HCT116 (cell line): ENCODE measurements at regions not wholly inside any gene's neighbourhood (a gene's known extent, or its start where the extent isn't known, plus 50 kb on each side); places are given as distances from the start of the nearest gene placed in this dataset.

Experiments
- ATAC-seq: fragments of 200-7000 bp; cut with Tn5 transposase; 2 replicates; pipeline ENCODE4 v1.9.1; 2020; ENCODE audit warnings: mild to moderate bottlenecking, moderate library complexity
- BruUV-seq: library from RNA; stranded (reverse); fragments of 400-500 nt; replicated peaks from 2 replicates; lab custom pipeline; 2021; lab: Mats Ljungman, UMichigan
- CTCF ChIA-PET: fragments of 300-600 bp; sonication (Branson Sonifier 250); formaldehyde crosslinking; loops from one replicate; lab custom pipeline; 2021; ENCODE audit warnings: antibody characterized with exemption; lab: Charles Lee
- POLR2A ChIA-PET: fragments of 300-600, 350-600 bp; sonication (Branson Sonifier 250); formaldehyde crosslinking; loops from one replicate; lab custom pipeline; 2021; ENCODE audit warnings: antibody characterized with exemption; lab: Charles Lee
- RAD21 ChIA-PET, 2 experiments: fragments of 300-600 bp; sonication (Branson Sonifier 250); formaldehyde crosslinking; loops; one replicate each; lab custom pipeline; 2023; ENCODE audit warnings: low total read pairs in 2 of 2; ENCODE audit not compliant: uncharacterized antibody in 2 of 2, unreplicated experiment in 2 of 2, low non-redundant PET in 1 of 2; lab: Charles Lee
- DNase-seq: peaks from one replicate; pipeline ENCODE4 v3.0.0-alpha.2; 2010; ENCODE audit warnings: low read depth, low spot score
- H2AFZ ChIP-seq: fragments of 200-600 bp; shearing (Covaris generic), sonication (generic); 2 replicates; pipeline ENCODE4 v1.6.1; 2017; ENCODE audit warnings: low read depth, mixed run types, mixed read lengths, antibody characterized with exemption, low read length; ENCODE audit not compliant: poor library complexity, severe bottlenecking
- H3K27ac ChIP-seq: 2 replicates; pipeline ENCODE4 v1.5.1; 2012; ENCODE audit warnings: low read depth, low read length
- H3K27me3 ChIP-seq: fragments of 200-600 bp; sonication (generic); 2 replicates; pipeline ENCODE4 v1.6.1; 2016; ENCODE audit warnings: mixed run types, low read length, mixed read lengths; ENCODE audit not compliant: insufficient read depth
- H3K36me3 ChIP-seq, 2 experiments: fragments of 200-500 bp in 1 of 2; fragments of 200-600 bp in 1 of 2; sonication (Bioruptor generic) in 1 of 2; sonication (generic) in 1 of 2; 2 replicates each; pipeline versions ENCODE4 v1.5.1 to v1.6.1; 2014 to 2016; ENCODE audit warnings: low read length in 2 of 2, inconsistent platforms in 1 of 2, mixed read lengths in 1 of 2, mixed run types in 1 of 2; ENCODE audit not compliant: insufficient read depth in 2 of 2, control insufficient read depth in 1 of 2
- H3K4me1 ChIP-seq, 2 experiments: fragments of 200-600 bp in 1 of 2; sonication (generic) in 1 of 2; 2 replicates each; pipeline versions ENCODE4 v1.5.1 to v1.6.1; 2012 to 2017; ENCODE audit warnings: low read length in 2 of 2, inconsistent platforms in 1 of 2, mild to moderate bottlenecking in 1 of 2, mixed read lengths in 1 of 2, mixed run types in 1 of 2, moderate library complexity in 1 of 2; ENCODE audit not compliant: insufficient read depth in 2 of 2, control insufficient read depth in 1 of 2
- H3K4me2 ChIP-seq: fragments of 200-600 bp; sonication (generic); 2 replicates; pipeline ENCODE4 v1.6.1; 2017; ENCODE audit warnings: mixed run types, low read length, mixed read lengths
- H3K4me3 ChIP-seq, 2 experiments: fragments of 200-600 bp in 1 of 2; sonication (generic) in 1 of 2; replicated peaks in 1 of 2; 2 replicates each; pipeline ENCODE4 v1.5.1; 2011 to 2016; ENCODE audit warnings: low read length in 2 of 2, control low read depth in 1 of 2, low read depth in 1 of 2, mild to moderate bottlenecking in 1 of 2, mixed read lengths in 1 of 2, mixed run types in 1 of 2
- H3K79me2 ChIP-seq: fragments of 200-600 bp; sonication (generic); 2 replicates; pipeline ENCODE4 v1.6.1; 2017; ENCODE audit warnings: mild to moderate bottlenecking, mixed run types, low read length, moderate library complexity, mixed read lengths; ENCODE audit not compliant: insufficient read depth
- H3K9ac ChIP-seq: fragments of 200-600 bp; sonication (generic); 2 replicates; pipeline ENCODE4 v1.6.1; 2016; ENCODE audit warnings: low read length, mixed read lengths
- H3K9me2 ChIP-seq: fragments of 200-600 bp; sonication (generic), shearing (Covaris generic); 2 replicates; pipeline ENCODE4 v1.6.1; 2017; ENCODE audit warnings: mixed run types, mild to moderate bottlenecking, moderate library complexity; ENCODE audit not compliant: insufficient read depth
- H3K9me3 ChIP-seq, 2 experiments: fragments of 200-500 bp in 1 of 2; fragments of 200-600 bp in 1 of 2; sonication (Bioruptor generic) in 1 of 2; sonication (generic) in 1 of 2; 2 replicates each; pipeline ENCODE4 v1.6.1; 2014 to 2017; ENCODE audit warnings: low read length in 2 of 2, mixed read lengths in 2 of 2, inconsistent platforms in 1 of 2, low read depth in 1 of 2, mild to moderate bottlenecking in 1 of 2, mixed run types in 1 of 2, moderate library complexity in 1 of 2; ENCODE audit not compliant: control insufficient read depth in 1 of 2, insufficient read depth in 1 of 2
- H4K20me1 ChIP-seq: fragments of 200-600 bp; sonication (generic), shearing (Covaris generic); 2 replicates; pipeline ENCODE4 v1.6.1; 2017; ENCODE audit warnings: mixed run types, mild to moderate bottlenecking, moderate library complexity; ENCODE audit not compliant: insufficient read depth
- EGR1 ChIP-seq: IDR thresholded peaks from 2 replicates; pipeline ENCODE4 v1.6.1; 2012; ENCODE audit warnings: low read depth
- EZH2 ChIP-seq: fragments of 200-600 bp; sonication (generic); IDR thresholded peaks from 2 replicates; pipeline ENCODE4 v1.6.1; 2017; ENCODE audit warnings: antibody characterized with exemption, mixed run types
- JUND ChIP-seq: IDR thresholded peaks from 2 replicates; pipeline ENCODE4 v1.6.1; 2012
- SRF ChIP-seq: IDR thresholded peaks from 2 replicates; pipeline ENCODE4 v1.6.1; 2012; ENCODE audit warnings: low read depth
- ZFX ChIP-seq: fragments of 450-650 bp; IDR thresholded peaks from 2 replicates; pipeline ENCODE4 v1.6.1; 2017
- intact Hi-C: fragments of 100-400 bp; cut with micrococcal nuclease; formaldehyde crosslinking; loops from 2 replicates; pipeline ENCODE4 v1.10.0; 2022

DNA sequence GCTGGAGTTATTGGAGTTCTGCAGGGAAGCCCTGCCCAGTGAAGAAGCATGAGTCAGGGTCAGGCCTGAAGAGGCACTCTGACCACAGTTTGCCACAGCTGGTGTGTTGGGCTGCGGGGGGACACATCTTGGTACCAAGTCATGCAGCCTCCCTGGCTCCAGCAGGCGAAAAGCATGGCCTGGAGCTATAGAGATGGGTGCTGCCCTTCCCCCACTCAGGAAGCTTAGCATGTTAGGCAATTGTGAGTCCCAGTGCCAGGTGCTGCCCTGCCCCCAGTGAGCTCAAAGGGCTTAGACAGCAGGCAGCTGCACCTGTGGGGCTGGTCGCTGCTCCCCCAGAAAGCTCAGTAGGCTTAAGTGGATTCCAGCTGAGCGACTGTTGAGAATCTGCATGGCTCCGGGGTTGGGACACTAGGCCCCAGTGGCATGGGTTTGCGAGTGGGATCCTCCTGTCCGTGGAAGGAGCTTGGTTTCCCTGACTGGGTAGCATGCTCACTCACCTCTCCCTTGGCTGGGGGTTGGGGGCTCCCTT lies 755.5 kb downstream of the GLUD2 start:
- H2AFZ ChIP-seq: no peak overlapping the region
- no TSS peak for BruUV-seq
- no peaks in the 10 kb centered on the region for H4K20me1 ChIP-seq
- no peak overlapping the region for H3K4me3 ChIP-seq
- H3K4me2 ChIP-seq: no peak overlapping the region
- H3K36me3 ChIP-seq: no peaks in the 10 kb centered on the region
- H3K9me2 ChIP-seq: no peaks in the 10 kb centered on the region
- ChIA-PET CTCF (no interaction called here), POLR2A (no interaction called here)
- H3K4me1 ChIP-seq: no peaks in the 10 kb centered on the region
- no peaks in the 10 kb centered on the region for H3K79me2 ChIP-seq
- no peak overlapping the region for H3K27ac ChIP-seq
- no peak overlapping the region for H3K9ac ChIP-seq
- no peak for TF ChIP-seq JUND
- TF ChIP-seq SRF: no peak
- TF ChIP-seq EGR1: no peak
- no peak for TF ChIP-seq ZFX
- TF ChIP-seq, all 23 proteins: peak for 0
- Histone ChIP-seq H3K9me3 (no peaks in the 10 kb centered on the region), H3K27me3 (no peaks in the 10 kb centered on the region)
- no peak for DNase-seq
- RAD21 ChIA-PET: no interaction called here
- no peak for ATAC-seq
- intact Hi-C loops: no loop called here

DNA sequence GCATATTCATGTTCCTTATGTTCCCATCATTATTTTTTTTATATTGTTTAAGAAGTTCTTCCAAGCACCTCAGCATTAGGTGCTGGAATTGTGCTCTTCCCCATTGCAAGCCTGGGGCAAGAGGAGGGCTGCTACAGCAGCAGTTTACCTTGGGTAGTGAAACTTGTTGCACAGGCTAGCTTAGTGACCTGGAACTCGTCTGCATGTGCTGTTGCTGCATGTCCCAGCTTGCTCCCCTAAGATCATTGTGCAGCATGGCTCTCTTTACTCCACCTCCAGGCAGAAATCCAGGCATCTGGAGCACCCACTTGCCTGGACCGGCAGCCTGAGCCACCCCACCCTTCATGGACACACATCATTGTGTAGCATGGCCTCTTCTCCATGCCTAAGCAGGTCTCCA lies 776.0 kb downstream of the GLUD2 start:
- Histone ChIP-seq H3K9ac (no peak overlapping the region), H3K4me3 (no peak overlapping the region), H3K79me2 (no peaks in the 10 kb centered on the region), H3K9me2 (no peaks in the 10 kb centered on the region), H3K9me3 (no peaks in the 10 kb centered on the region), H3K4me2 (no peak overlapping the region), H4K20me1 (no peaks in the 10 kb centered on the region), H2AFZ (no peak overlapping the region), H3K36me3 (no peaks in the 10 kb centered on the region), H3K27ac (no peak overlapping the region), H3K27me3 (no peaks in the 10 kb centered on the region), H3K4me1 (no peaks in the 10 kb centered on the region)
- ChIA-PET CTCF (no interaction called here), POLR2A (no interaction called here), RAD21 (no interaction called here)
- no peak for TF ChIP-seq EZH2
- no peak for TF ChIP-seq EGR1
- intact Hi-C loops: no loop called here
- no peak for ATAC-seq
- BruUV-seq: no TSS peak
- no peak for DNase-seq
